GM12891 (cell line): ENCODE measurements at regions not wholly inside any gene's neighbourhood (a gene's known extent, or its start where the extent isn't known, plus 50 kb on each side); places are given as distances from the start of the nearest gene placed in this dataset.
"Not testable (repeated sequence)": the region's sequence is repeated elsewhere in the genome, so short reads cannot be mapped to it uniquely, and the experiment has no call there.

ENCODE experiments used
- DNase-seq: peaks from one replicate; pipeline ENCODE4 v3.0.0; 2011; ENCODE audit warnings: low spot score; ENCODE audit not compliant: insufficient read length
- FAIRE-seq: peaks from 2 replicates; lab custom pipeline; 2011; peaks lifted over from hg19 to GRCh38; lab: Jason Lieb, UNC
- PAX5 ChIP-seq: IDR thresholded peaks from 2 replicates; pipeline ENCODE4 v1.6.1; 2011; ENCODE audit warnings: low read length, moderate library complexity, mild to moderate bottlenecking; ENCODE audit not compliant: insufficient read depth, severe bottlenecking
- POLR2A ChIP-seq: IDR thresholded peaks from 2 replicates; pipeline ENCODE4 v1.6.1; 2011; ENCODE audit warnings: low read depth, low read length, control low read depth
- POLR2AphosphoS5 ChIP-seq: IDR thresholded peaks from 2 replicates; pipeline ENCODE4 v1.6.1; 2011; ENCODE audit warnings: low read depth, low read length, control low read depth
- POU2F2 ChIP-seq: IDR thresholded peaks from 2 replicates; pipeline ENCODE4 v1.6.1; 2011; ENCODE audit warnings: low read depth, mild to moderate bottlenecking, control low read depth, low read length, moderate library complexity
- SPI1 ChIP-seq: IDR thresholded peaks from 2 replicates; pipeline ENCODE4 v1.6.1; 2011; ENCODE audit warnings: low read depth, low read length, control low read depth
- TAF1 ChIP-seq: IDR thresholded peaks from 2 replicates; pipeline ENCODE4 v1.6.1; 2011; ENCODE audit warnings: low read depth, low read length, control low read depth

- DNase-seq: no peak
- TF ChIP-seq SPI1: no peak
- no peak for TF ChIP-seq PAX5
- TF ChIP-seq POLR2AphosphoS5: no peak
- no peak for TF ChIP-seq POU2F2
- no peak for TF ChIP-seq POLR2A
- no peak for TF ChIP-seq TAF1
- FAIRE-seq: no peak
Observed at GRCh38 chr6:86306210-86306609, 631.1 kb upstream of the HTR1E start.

GRCh38 chr6:86285876-86286275 is 643.2 kb upstream of the SYNCRIP start:
- TF ChIP-seq PAX5: no peak
- TF ChIP-seq POLR2AphosphoS5: no peak
- TF ChIP-seq SPI1: no peak
- FAIRE-seq (no peak), DNase-seq (no peak)

- FAIRE-seq, DNase-seq: not testable (repeated sequence)
Observed at GRCh38 chr6:86284809-86285480, 642.3 kb upstream of the SYNCRIP start.

DNA sequence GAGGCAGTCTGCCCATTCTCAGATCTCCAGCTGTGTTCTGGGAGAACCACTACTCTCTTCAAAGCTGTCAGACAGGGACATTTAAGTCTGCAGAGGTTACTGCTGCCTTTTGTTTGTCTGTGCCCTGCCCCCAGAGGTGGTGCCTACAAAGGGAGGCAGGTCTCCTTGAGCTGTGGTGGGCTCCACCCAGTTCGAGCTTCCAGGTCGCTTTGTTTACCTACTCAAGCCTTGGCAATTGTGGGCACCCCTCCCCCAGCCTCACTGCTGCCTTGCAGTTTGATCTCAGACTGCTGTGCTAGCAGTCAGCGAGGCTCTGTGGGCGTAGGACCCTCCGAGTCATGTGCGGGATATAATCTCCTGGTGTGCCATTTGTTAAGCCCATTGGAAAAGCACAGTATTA is 640.9 kb upstream of the SYNCRIP start:
- not testable (repeated sequence) for DNase-seq, FAIRE-seq

- no peak for FAIRE-seq
- DNase-seq: no peak
- TF ChIP-seq POU2F2: no peak
- no peak for TF ChIP-seq SPI1
- TF ChIP-seq PAX5: no peak
- no peak for TF ChIP-seq POLR2A
- TF ChIP-seq POLR2AphosphoS5: no peak
- no peak for TF ChIP-seq TAF1
Observed at GRCh38 chr6:86276056-86276455, 633.4 kb upstream of the SYNCRIP start.

- TF ChIP-seq TAF1: no peak
- no peak for TF ChIP-seq POLR2A
- no peak for TF ChIP-seq POU2F2
- no peak for TF ChIP-seq SPI1
- no peak for TF ChIP-seq PAX5
- TF ChIP-seq POLR2AphosphoS5: no peak
- no peak for DNase-seq
- FAIRE-seq: no peak
Observed at GRCh38 chr6:86273936-86274335, 631.2 kb upstream of the SYNCRIP start.

DNA sequence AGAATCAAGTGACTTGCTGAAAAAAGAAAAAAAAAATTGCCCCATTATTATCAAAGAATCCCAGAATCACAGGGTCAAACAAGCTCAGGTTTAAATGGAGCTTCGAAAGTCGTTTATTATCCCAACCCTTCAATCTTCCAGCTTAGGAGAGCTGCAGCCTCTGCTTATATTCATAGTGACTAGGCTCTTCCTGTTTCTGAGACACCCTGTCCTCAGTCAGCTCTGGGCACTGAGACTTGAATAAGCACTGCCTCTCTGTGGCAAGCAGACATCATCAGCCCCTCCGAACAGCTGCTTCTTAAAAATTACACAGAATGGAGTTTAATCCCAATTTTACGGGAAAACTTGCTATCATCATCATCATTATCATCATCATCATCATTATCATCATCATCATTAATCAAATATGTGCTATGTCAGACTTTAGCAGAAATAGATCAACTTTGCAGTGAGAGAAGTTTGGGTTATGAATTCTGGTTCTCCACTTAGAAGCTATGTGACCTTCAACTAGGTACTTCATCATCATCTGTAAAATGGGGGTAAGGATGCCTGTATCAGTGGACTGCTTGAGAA is 614.0 kb upstream of the SYNCRIP start:
- DNase-seq (no peak), FAIRE-seq (no peak)
- TF ChIP-seq POLR2A (no peak), TAF1 (no peak), POU2F2 (no peak), PAX5 (no peak), POLR2AphosphoS5 (no peak), SPI1 (no peak)

GRCh38 chr6:86255973-86256372 is 613.3 kb upstream of the SYNCRIP start:
- no peak for TF ChIP-seq POLR2AphosphoS5
- no peak for TF ChIP-seq SPI1
- TF ChIP-seq PAX5: no peak
- no peak for TF ChIP-seq TAF1
- no peak for TF ChIP-seq POLR2A
- no peak for TF ChIP-seq POU2F2
- FAIRE-seq: no peak
- no peak for DNase-seq

GRCh38 chr6:86251106-86251505 is 608.4 kb upstream of the SYNCRIP start:
- FAIRE-seq: no peak
- no peak for DNase-seq

GRCh38 chr6:86217906-86218305 is 575.2 kb upstream of the SYNCRIP start:
- TF ChIP-seq TAF1: no peak
- TF ChIP-seq POU2F2: no peak
- TF ChIP-seq PAX5: no peak
- no peak for TF ChIP-seq POLR2A
- TF ChIP-seq POLR2AphosphoS5: no peak
- no peak for TF ChIP-seq SPI1
- DNase-seq (no peak), FAIRE-seq (no peak)

More at GRCh38 chr6:86251106-86251505, 608.4 kb upstream of the SYNCRIP start:
- no peak for TF ChIP-seq TAF1
- no peak for TF ChIP-seq SPI1
- TF ChIP-seq POLR2A: no peak
- TF ChIP-seq PAX5: no peak
- no peak for TF ChIP-seq POLR2AphosphoS5
- TF ChIP-seq POU2F2: no peak

- DNase-seq: no peak
- no peak for FAIRE-seq
- no peak for TF ChIP-seq POU2F2
- TF ChIP-seq SPI1: no peak
- no peak for TF ChIP-seq POLR2AphosphoS5
- TF ChIP-seq TAF1: no peak
- TF ChIP-seq POLR2A: no peak
- no peak for TF ChIP-seq PAX5
Observed at GRCh38 chr6:86215323-86215722, 572.6 kb upstream of the SYNCRIP start.

- TF ChIP-seq SPI1: no peak
- no peak for TF ChIP-seq POU2F2
- TF ChIP-seq POLR2AphosphoS5: no peak
- no peak for TF ChIP-seq POLR2A
- no peak for TF ChIP-seq PAX5
- TF ChIP-seq TAF1: no peak
- DNase-seq (no peak), FAIRE-seq (no peak)
Observed at GRCh38 chr6:86205980-86206379, 563.3 kb upstream of the SYNCRIP start.
